SU-DHL-6 (cell line): ENCODE measurements at regions not wholly inside any gene's neighbourhood (a gene's known extent, or its start where the extent isn't known, plus 50 kb on each side); places are given as distances from the start of the nearest gene placed in this dataset.

Experiments used
- EZH2phosphoT487 ChIP-seq: fragments of 200-600 bp; sonication (generic), shearing (Covaris generic); conservative IDR thresholded peaks from 2 replicates; pipeline ENCODE4 v1.6.1; 2018; ENCODE audit warnings: mild to moderate bottlenecking, antibody characterized with exemption, low read length, moderate library complexity, mixed read lengths
- TF ChIP-seq, protein P1 (sequence below): fragments of 200-600 bp; sonication (generic); IDR thresholded peaks from one replicate; pipeline ENCODE4 v1.5.1; 2017; ENCODE audit warnings: antibody characterized with exemption, mild to moderate bottlenecking, low read length, moderate library complexity; ENCODE audit not compliant: insufficient read depth, poor library complexity, severe bottlenecking

DNA sequence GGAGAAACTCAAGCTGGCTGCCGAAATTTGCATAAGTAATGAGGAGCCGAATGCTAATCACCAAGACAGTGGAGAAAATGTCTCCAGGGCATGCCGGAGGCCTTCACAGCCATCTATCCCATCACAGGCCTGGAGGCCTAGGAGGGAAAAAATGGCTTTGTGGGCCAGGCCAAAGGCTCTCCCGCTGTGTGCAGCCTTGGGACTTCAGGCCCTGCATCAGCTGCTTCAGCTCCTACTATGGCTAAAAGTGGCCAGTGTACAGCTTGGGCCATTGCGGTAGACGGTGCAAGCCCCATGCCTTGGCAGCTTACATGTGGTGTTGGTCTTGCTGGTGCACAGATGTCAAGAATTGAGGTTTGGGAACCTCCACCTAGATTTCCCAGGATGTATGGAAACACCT is 162.6 kb upstream of the FAM47A start:
- TF ChIP-seq, protein P1, sequence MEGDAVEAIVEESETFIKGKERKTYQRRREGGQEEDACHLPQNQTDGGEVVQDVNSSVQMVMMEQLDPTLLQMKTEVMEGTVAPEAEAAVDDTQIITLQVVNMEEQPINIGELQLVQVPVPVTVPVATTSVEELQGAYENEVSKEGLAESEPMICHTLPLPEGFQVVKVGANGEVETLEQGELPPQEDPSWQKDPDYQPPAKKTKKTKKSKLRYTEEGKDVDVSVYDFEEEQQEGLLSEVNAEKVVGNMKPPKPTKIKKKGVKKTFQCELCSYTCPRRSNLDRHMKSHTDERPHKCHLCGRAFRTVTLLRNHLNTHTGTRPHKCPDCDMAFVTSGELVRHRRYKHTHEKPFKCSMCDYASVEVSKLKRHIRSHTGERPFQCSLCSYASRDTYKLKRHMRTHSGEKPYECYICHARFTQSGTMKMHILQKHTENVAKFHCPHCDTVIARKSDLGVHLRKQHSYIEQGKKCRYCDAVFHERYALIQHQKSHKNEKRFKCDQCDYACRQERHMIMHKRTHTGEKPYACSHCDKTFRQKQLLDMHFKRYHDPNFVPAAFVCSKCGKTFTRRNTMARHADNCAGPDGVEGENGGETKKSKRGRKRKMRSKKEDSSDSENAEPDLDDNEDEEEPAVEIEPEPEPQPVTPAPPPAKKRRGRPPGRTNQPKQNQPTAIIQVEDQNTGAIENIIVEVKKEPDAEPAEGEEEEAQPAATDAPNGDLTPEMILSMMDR = no peak
- no peak for TF ChIP-seq EZH2phosphoT487
